HG03064 (cell line): ENCODE measurements at regions not wholly inside any gene's neighbourhood (a gene's known extent, or its start where the extent isn't known, plus 50 kb on each side); places are given as distances from the start of the nearest gene placed in this dataset.

Experiments used
- ATAC-seq: cut with Tn5 transposase; IDR thresholded peaks from one replicate; pipeline ENCODE4 v1.9.1; 2021; ENCODE audit warnings: low read depth; ENCODE audit not compliant: unreplicated experiment

- ATAC-seq = no peak
Measured at GRCh38 chr1:67558449-67559193, 126.4 kb upstream of the GADD45A start.

- no peak for ATAC-seq
Measured at GRCh38 chr1:67559222-67559700, 125.7 kb upstream of the GADD45A start.

- ATAC-seq = no peak
Measured at GRCh38 chr1:67560580-67561255, 124.3 kb upstream of the GADD45A start.

- ATAC-seq = peak; percentile 62
Measured at GRCh38 chr1:67561704-67562113, 123.3 kb upstream of the GADD45A start.

GRCh38 chr1:67563684-67564083 lies 121.3 kb upstream of the GADD45A start:
- no peak for ATAC-seq

- no peak for ATAC-seq
Measured at GRCh38 chr1:67564193-67564592, 120.8 kb upstream of the GADD45A start.

- ATAC-seq = no peak
Measured at GRCh38 chr1:67566803-67567377, 118.1 kb upstream of the GADD45A start.

GRCh38 chr1:67570486-67571143 lies 114.4 kb upstream of the GADD45A start:
- no peak for ATAC-seq

- no peak for ATAC-seq
Measured at GRCh38 chr1:67571406-67571805, 113.6 kb upstream of the GADD45A start.

- ATAC-seq = no peak
Measured at GRCh38 chr1:67571901-67572593, 113.0 kb upstream of the GADD45A start.

- no peak for ATAC-seq
Measured at GRCh38 chr1:67572594-67573221, 112.3 kb upstream of the GADD45A start.

- ATAC-seq = no peak
Measured at GRCh38 chr1:67573311-67573872, 111.6 kb upstream of the GADD45A start.

- no peak for ATAC-seq
Measured at GRCh38 chr1:67574221-67574620, 110.8 kb upstream of the GADD45A start.

- ATAC-seq = no peak
Measured at GRCh38 chr1:67575861-67576260, 109.1 kb upstream of the GADD45A start.

GRCh38 chr1:67576474-67576873 lies 108.5 kb upstream of the GADD45A start:
- no peak for ATAC-seq

GRCh38 chr1:67577646-67578045 lies 107.4 kb upstream of the GADD45A start:
- no peak for ATAC-seq

GRCh38 chr1:67578397-67579020 lies 106.5 kb upstream of the GADD45A start:
- ATAC-seq = no peak

GRCh38 chr1:67579623-67580394 lies 105.2 kb upstream of the GADD45A start:
- ATAC-seq = no peak
